SK-N-SH treated with all-trans-retinoic acid at 6 μM for 48 hours (cell line): ENCODE measurements at regions not wholly inside any gene's neighbourhood (a gene's known extent, or its start where the extent isn't known, plus 50 kb on each side); places are given as distances from the start of the nearest gene placed in this dataset.

Experiments used
- ATAC-seq: fragments of 200-7000 bp; cut with Tn5 transposase; 3 replicates; pipeline ENCODE4 v1.9.1; 2020; ENCODE audit warnings: mild to moderate bottlenecking, moderate library complexity
- BACH2 ChIP-seq: fragments of 250-450 bp; sonication (Bioruptor Pico); IDR thresholded peaks from 2 replicates; pipeline ENCODE4 v1.9.0; 2021; ENCODE audit warnings: mild to moderate bottlenecking, borderline replicate concordance
- CSDC2 ChIP-seq: fragments of 250-450 bp; sonication (Bioruptor Pico); IDR thresholded peaks from 2 replicates; pipeline ENCODE4 v1.5.0; 2020; ENCODE audit warnings: mild to moderate bottlenecking, moderate library complexity
- CSRNP3 ChIP-seq: fragments of 250-450 bp; sonication (Bioruptor Pico); IDR thresholded peaks from 2 replicates; pipeline ENCODE4 v1.5.1; 2021; ENCODE audit warnings: mild to moderate bottlenecking, moderate library complexity
- ESRRG ChIP-seq: fragments of 250-450 bp; sonication (Bioruptor Pico); IDR thresholded peaks from 2 replicates; pipeline ENCODE4 v1.6.1; 2021; ENCODE audit warnings: mild to moderate bottlenecking
- GLIS3 ChIP-seq: fragments of 250-450 bp; sonication (Bioruptor Pico); IDR thresholded peaks from 2 replicates; pipeline ENCODE4 v1.5.0; 2020; ENCODE audit warnings: mild to moderate bottlenecking, moderate library complexity
- ISL1 ChIP-seq: fragments of 250-450 bp; sonication (Bioruptor Pico); IDR thresholded peaks from 2 replicates; pipeline ENCODE4 v2.1.2; 2022; ENCODE audit warnings: mild to moderate bottlenecking, moderate library complexity
- OSR1 ChIP-seq: fragments of 250-450 bp; sonication (Bioruptor Pico); IDR thresholded peaks from 2 replicates; pipeline ENCODE4 v1.8.0; 2022; ENCODE audit warnings: moderate library complexity, mild to moderate bottlenecking, inconsistent platforms
- PPARA ChIP-seq: fragments of 250-450 bp; sonication (Bioruptor Pico); IDR thresholded peaks from 2 replicates; pipeline ENCODE4 v1.5.0; 2020; ENCODE audit warnings: mild to moderate bottlenecking, borderline replicate concordance
- RARB ChIP-seq: fragments of 250-450 bp; sonication (Bioruptor Pico); IDR thresholded peaks from 2 replicates; pipeline ENCODE4 v1.8.0; 2021; ENCODE audit warnings: mild to moderate bottlenecking, moderate library complexity
- SNAI2 ChIP-seq: fragments of 250-450 bp; sonication (Bioruptor Pico); IDR thresholded peaks from 2 replicates; pipeline ENCODE4 v1.5.0; 2020; ENCODE audit warnings: mild to moderate bottlenecking, moderate library complexity
- TCF4 ChIP-seq: fragments of 250-450 bp; sonication (Bioruptor Pico); IDR thresholded peaks from 2 replicates; pipeline ENCODE4 v1.8.0; 2021; ENCODE audit warnings: mild to moderate bottlenecking, moderate library complexity, borderline replicate concordance
- TOX ChIP-seq: fragments of 250-450 bp; sonication (Bioruptor Pico); IDR thresholded peaks from 2 replicates; pipeline ENCODE4 v1.8.0; 2021; ENCODE audit warnings: mild to moderate bottlenecking, moderate library complexity, borderline replicate concordance
- TSHZ2 ChIP-seq: fragments of 250-450 bp; sonication (Bioruptor Pico); IDR thresholded peaks from 2 replicates; pipeline ENCODE4 v1.5.0; 2020; ENCODE audit warnings: mild to moderate bottlenecking, moderate library complexity
- ZC3H10 ChIP-seq: fragments of 250-450 bp; sonication (Bioruptor Pico); IDR thresholded peaks from 2 replicates; pipeline ENCODE4 v1.5.1; 2021; ENCODE audit warnings: mild to moderate bottlenecking, moderate library complexity
- ZFP3 ChIP-seq: fragments of 250-450 bp; sonication (Bioruptor Pico); IDR thresholded peaks from 2 replicates; pipeline ENCODE4 v1.5.0; 2020; ENCODE audit warnings: mild to moderate bottlenecking, moderate library complexity
- ZFP30 ChIP-seq: fragments of 450-650 bp; formaldehyde crosslinking; IDR thresholded peaks from 2 replicates; pipeline ENCODE4 v1.5.0; 2022; ENCODE audit warnings: mild to moderate bottlenecking, moderate library complexity
- ZNF565 ChIP-seq: fragments of 450-650 bp; formaldehyde crosslinking; conservative IDR thresholded peaks from 2 replicates; pipeline ENCODE4 v1.5.0; 2020; ENCODE audit warnings: low read depth, mild to moderate bottlenecking, moderate library complexity
- ZNF70 ChIP-seq: fragments of 450-650 bp; formaldehyde crosslinking; IDR thresholded peaks from 2 replicates; pipeline ENCODE4 v1.5.0; 2020; ENCODE audit warnings: mild to moderate bottlenecking, moderate library complexity
- TF ChIP-seq, protein P1 (sequence below): fragments of 250-450 bp; sonication (Bioruptor Pico); IDR thresholded peaks from 2 replicates; pipeline ENCODE4 v1.5.1; 2020; ENCODE audit warnings: low read depth, mild to moderate bottlenecking, moderate library complexity
- TF ChIP-seq, protein P2 (sequence below): fragments of 250-450 bp; sonication (Bioruptor Pico); IDR thresholded peaks from 2 replicates; pipeline ENCODE4 v1.8.0; 2021; ENCODE audit warnings: low read depth, mild to moderate bottlenecking, moderate library complexity, borderline replicate concordance
- TF ChIP-seq, protein P3 (sequence below): fragments of 250-450 bp; sonication (Bioruptor Pico); IDR thresholded peaks from 2 replicates; pipeline ENCODE4 v1.8.0; 2020; ENCODE audit warnings: mild to moderate bottlenecking, moderate library complexity, borderline replicate concordance

GRCh38 chr6:141576751-141577150 lies 556.0 kb upstream of the GJE1 start:
- no peak for TF ChIP-seq RARB (CRISPR knock-in tag)
- TF ChIP-seq ZC3H10 (CRISPR knock-in tag): peak; percentile 10; the same call in 1 of the 2 replicates
- ATAC-seq: peak; percentile 42; the same call in 1 of the 3 replicates

GRCh38 chr6:141562851-141563763 lies 569.6 kb upstream of the GJE1 start:
- peak; percentile 92 for ATAC-seq
- TF ChIP-seq OSR1 (CRISPR knock-in tag): no peak
- TF ChIP-seq SNAI2 (CRISPR knock-in tag): no peak
- no peak for TF ChIP-seq BACH2

GRCh38 chr6:141562186-141562811 lies 570.4 kb upstream of the GJE1 start:
- TF ChIP-seq OSR1 (CRISPR knock-in tag) (no peak), RARB (CRISPR knock-in tag) (no peak), ZNF70 (CRISPR knock-in tag) (no peak), SNAI2 (CRISPR knock-in tag) (no peak), TCF4 (no peak), TSHZ2 (no peak)
- TF ChIP-seq, protein P1, sequence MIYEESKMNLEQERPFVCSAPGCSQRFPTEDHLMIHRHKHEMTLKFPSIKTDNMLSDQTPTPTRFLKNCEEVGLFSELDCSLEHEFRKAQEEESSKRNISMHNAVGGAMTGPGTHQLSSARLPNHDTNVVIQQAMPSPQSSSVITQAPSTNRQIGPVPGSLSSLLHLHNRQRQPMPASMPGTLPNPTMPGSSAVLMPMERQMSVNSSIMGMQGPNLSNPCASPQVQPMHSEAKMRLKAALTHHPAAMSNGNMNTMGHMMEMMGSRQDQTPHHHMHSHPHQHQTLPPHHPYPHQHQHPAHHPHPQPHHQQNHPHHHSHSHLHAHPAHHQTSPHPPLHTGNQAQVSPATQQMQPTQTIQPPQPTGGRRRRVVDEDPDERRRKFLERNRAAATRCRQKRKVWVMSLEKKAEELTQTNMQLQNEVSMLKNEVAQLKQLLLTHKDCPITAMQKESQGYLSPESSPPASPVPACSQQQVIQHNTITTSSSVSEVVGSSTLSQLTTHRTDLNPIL (CRISPR knock-in tag): no peak
- peak; percentile 73 for ATAC-seq

DNA sequence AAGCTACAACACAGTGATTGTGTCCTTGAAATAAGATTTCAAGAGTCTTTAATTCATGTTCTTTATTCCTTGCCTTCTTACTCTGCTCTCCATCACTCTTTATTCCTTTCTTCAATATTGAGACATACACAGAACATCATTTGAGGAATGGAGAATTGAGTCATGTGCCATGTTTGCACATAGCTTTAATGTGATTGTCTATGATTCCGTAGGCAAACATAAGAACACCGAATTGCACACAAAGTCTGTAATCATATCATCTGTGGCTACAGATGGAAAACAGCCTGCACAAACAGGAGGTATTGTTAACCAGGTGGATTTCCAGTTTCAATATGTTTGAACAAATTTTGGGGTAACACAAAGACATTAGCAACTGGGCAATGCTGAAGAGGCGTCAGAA lies 571.6 kb upstream of the GJE1 start:
- TF ChIP-seq ZNF565 (no peak), PPARA (CRISPR knock-in tag) (no peak)
- ATAC-seq: no peak

- ATAC-seq: no peak
- TF ChIP-seq ZFP3 (CRISPR knock-in tag) (no peak), CSDC2 (no peak), ESRRG (no peak), RARB (CRISPR knock-in tag) (no peak), TOX (CRISPR knock-in tag) (no peak), ZC3H10 (CRISPR knock-in tag) (no peak), PPARA (CRISPR knock-in tag) (no peak), TCF4 (no peak)
- TF ChIP-seq, protein P2, sequence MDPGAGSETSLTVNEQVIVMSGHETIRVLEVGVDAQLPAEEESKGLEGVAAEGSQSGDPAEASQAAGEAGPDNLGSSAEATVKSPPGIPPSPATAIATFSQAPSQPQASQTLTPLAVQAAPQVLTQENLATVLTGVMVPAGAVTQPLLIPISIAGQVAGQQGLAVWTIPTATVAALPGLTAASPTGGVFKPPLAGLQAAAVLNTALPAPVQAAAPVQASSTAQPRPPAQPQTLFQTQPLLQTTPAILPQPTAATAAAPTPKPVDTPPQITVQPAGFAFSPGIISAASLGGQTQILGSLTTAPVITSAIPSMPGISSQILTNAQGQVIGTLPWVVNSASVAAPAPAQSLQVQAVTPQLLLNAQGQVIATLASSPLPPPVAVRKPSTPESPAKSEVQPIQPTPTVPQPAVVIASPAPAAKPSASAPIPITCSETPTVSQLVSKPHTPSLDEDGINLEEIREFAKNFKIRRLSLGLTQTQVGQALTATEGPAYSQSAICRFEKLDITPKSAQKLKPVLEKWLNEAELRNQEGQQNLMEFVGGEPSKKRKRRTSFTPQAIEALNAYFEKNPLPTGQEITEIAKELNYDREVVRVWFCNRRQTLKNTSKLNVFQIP (CRISPR knock-in tag): no peak
Observed at GRCh38 chr6:141552463-141552862, 580.3 kb upstream of the GJE1 start.

GRCh38 chr6:141552031-141552430 lies 580.7 kb upstream of the GJE1 start:
- no peak for ATAC-seq
- TF ChIP-seq, protein P3, sequence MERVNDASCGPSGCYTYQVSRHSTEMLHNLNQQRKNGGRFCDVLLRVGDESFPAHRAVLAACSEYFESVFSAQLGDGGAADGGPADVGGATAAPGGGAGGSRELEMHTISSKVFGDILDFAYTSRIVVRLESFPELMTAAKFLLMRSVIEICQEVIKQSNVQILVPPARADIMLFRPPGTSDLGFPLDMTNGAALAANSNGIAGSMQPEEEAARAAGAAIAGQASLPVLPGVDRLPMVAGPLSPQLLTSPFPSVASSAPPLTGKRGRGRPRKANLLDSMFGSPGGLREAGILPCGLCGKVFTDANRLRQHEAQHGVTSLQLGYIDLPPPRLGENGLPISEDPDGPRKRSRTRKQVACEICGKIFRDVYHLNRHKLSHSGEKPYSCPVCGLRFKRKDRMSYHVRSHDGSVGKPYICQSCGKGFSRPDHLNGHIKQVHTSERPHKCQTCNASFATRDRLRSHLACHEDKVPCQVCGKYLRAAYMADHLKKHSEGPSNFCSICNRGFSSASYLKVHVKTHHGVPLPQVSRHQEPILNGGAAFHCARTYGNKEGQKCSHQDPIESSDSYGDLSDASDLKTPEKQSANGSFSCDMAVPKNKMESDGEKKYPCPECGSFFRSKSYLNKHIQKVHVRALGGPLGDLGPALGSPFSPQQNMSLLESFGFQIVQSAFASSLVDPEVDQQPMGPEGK (CRISPR knock-in tag): no peak
- no peak for TF ChIP-seq ZFP30 (CRISPR knock-in tag)
- no peak for TF ChIP-seq SNAI2 (CRISPR knock-in tag)
- TF ChIP-seq, protein P2 (CRISPR knock-in tag): no peak
- no peak for TF ChIP-seq BACH2
- TF ChIP-seq ZFP3 (CRISPR knock-in tag): no peak
- TF ChIP-seq ISL1: no peak
- TF ChIP-seq ZC3H10 (CRISPR knock-in tag): no peak
- TF ChIP-seq ESRRG: no peak
- no peak for TF ChIP-seq CSRNP3
- TF ChIP-seq GLIS3 (CRISPR knock-in tag): no peak
